ENCODE measurements at regions not wholly inside any gene's neighbourhood (a gene's known extent, or its start where the extent isn't known, plus 50 kb on each side); places are given as distances from the start of the nearest gene placed in this dataset.

DNA sequence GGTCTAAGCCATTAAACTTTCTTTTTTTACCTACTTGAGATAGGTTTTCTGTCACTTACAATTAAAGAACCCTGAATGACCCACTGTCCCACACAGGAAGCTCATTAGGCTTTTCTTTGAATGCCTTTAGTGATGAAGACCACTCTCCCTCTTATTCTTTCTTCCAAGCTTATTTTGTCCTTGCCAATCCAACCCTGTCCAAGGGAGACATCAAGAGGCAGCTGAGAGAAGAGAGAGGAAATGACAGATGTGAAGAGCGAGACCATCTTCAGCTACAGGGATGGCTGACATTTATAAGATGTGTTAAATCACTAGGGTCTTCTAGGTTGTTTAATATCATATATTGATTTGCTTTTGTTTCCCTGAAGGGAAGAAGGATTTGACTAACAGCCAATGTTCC lies 133.5 kb downstream of the FAM114A2 start:
- H3K79me2 ChIP-seq (ENCODE audit: control insufficient read depth, insufficient read depth, low read length), result no peaks in the 10 kb centered on the region
- H3K9me1 ChIP-seq (ENCODE audit: control insufficient read depth, extremely low read depth, insufficient read depth, low read length), result no peaks in the 10 kb centered on the region
- no peak overlapping the region for H3K4me2 ChIP-seq (ENCODE audit: control insufficient read depth, extremely low read depth, insufficient read depth, low read depth, low read length)
- H3K4me3 ChIP-seq (ENCODE audit: control insufficient read depth in 2 of 3, extremely low read depth in 1 of 3, insufficient read depth in 2 of 3, low read depth in 1 of 3, low read length in 3 of 3), result no peak overlapping the region
- H3K27me3 ChIP-seq (ENCODE audit: control insufficient read depth, extremely low read depth, insufficient read depth, low read length), result no peaks in the 10 kb centered on the region
- no peak for DNase-seq (ENCODE audit: low read depth, low spot score)
- H3K36me3 ChIP-seq (ENCODE audit: control insufficient read depth in 2 of 2, extremely low read depth in 1 of 2, insufficient read depth in 2 of 2, low read length in 2 of 2), result no peaks in the 10 kb centered on the region
- H3K27ac ChIP-seq (ENCODE audit: control insufficient read depth, insufficient read depth, low read length), result no peak overlapping the region
- no peaks in the 10 kb centered on the region for H3K9me3 ChIP-seq (ENCODE audit: control insufficient read depth, low read depth, low read length)
- no peak overlapping the region for H2AFZ ChIP-seq (ENCODE audit: control insufficient read depth, low read length)
- no peaks in the 10 kb centered on the region for H4K20me1 ChIP-seq (ENCODE audit: control insufficient read depth, extremely low read depth, insufficient read depth, low read length)
- no peak overlapping the region for H3K9ac ChIP-seq (ENCODE audit: control insufficient read depth, extremely low read depth, insufficient read depth, low read length)
- dilution Hi-C loops (cut with MboI; ENCODE audit: extremely low pct_ligation_motif_present, low sequenced_read_pairs), result no loop called here
- no peak for FAIRE-seq
- TF ChIP-seq, protein P1, sequence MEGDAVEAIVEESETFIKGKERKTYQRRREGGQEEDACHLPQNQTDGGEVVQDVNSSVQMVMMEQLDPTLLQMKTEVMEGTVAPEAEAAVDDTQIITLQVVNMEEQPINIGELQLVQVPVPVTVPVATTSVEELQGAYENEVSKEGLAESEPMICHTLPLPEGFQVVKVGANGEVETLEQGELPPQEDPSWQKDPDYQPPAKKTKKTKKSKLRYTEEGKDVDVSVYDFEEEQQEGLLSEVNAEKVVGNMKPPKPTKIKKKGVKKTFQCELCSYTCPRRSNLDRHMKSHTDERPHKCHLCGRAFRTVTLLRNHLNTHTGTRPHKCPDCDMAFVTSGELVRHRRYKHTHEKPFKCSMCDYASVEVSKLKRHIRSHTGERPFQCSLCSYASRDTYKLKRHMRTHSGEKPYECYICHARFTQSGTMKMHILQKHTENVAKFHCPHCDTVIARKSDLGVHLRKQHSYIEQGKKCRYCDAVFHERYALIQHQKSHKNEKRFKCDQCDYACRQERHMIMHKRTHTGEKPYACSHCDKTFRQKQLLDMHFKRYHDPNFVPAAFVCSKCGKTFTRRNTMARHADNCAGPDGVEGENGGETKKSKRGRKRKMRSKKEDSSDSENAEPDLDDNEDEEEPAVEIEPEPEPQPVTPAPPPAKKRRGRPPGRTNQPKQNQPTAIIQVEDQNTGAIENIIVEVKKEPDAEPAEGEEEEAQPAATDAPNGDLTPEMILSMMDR (optimal IDR thresholded peaks at IDR 0.05 in 1 of 3, IDR thresholded peaks at IDR 0.05 in 1 of 3, conservative IDR thresholded peaks at IDR 0.05 in 1 of 3; ENCODE audit: extremely low read depth in 1 of 3, insufficient read depth in 2 of 3, low read length in 3 of 3), result peak in 1 of 3 experiments; percentile 36
- TF ChIP-seq EZH2 (IDR thresholded peaks at IDR 0.05; ENCODE audit: low read length), result no peak
- peaks cover 11% of the 10 kb centered on the region for H3K4me1 ChIP-seq (ENCODE audit: control insufficient read depth, extremely low read depth, insufficient read depth, low read length)

DNA sequence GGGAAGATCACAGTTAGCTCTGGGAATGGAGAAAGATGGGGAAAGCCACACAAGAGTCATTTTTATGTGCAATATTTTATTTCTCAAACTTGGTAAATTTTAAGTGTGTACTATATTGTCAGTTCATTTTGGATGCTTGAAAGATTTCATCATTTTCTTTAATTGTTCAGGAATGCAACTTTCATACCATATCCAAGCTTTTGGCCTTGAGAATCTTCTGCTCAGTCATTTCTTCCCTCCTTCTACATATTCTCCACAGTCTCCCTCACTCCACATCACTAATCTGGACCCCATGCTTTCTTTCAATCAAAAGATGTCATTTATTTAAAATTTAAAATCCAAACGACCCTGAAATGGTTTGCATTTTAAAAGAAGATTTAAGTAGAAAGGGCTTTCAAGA lies 135.4 kb downstream of the FAM114A2 start:
- Histone ChIP-seq H3K36me3 (ENCODE audit: control insufficient read depth in 2 of 2, extremely low read depth in 1 of 2, insufficient read depth in 2 of 2, low read length in 2 of 2) (no peaks in the 10 kb centered on the region), H3K4me2 (ENCODE audit: control insufficient read depth, extremely low read depth, insufficient read depth, low read depth, low read length) (no peak overlapping the region), H3K79me2 (ENCODE audit: control insufficient read depth, insufficient read depth, low read length) (no peaks in the 10 kb centered on the region), H3K4me1 (ENCODE audit: control insufficient read depth, extremely low read depth, insufficient read depth, low read length) (peaks cover 14% of the 10 kb centered on the region), H4K20me1 (ENCODE audit: control insufficient read depth, extremely low read depth, insufficient read depth, low read length) (no peaks in the 10 kb centered on the region), H3K27ac (ENCODE audit: control insufficient read depth, insufficient read depth, low read length) (no peak overlapping the region), H3K9me3 (ENCODE audit: control insufficient read depth, low read depth, low read length) (no peaks in the 10 kb centered on the region), H3K27me3 (ENCODE audit: control insufficient read depth, extremely low read depth, insufficient read depth, low read length) (no peaks in the 10 kb centered on the region), H3K9me1 (ENCODE audit: control insufficient read depth, extremely low read depth, insufficient read depth, low read length) (no peaks in the 10 kb centered on the region), H3K9ac (ENCODE audit: control insufficient read depth, extremely low read depth, insufficient read depth, low read length) (no peak overlapping the region), H2AFZ (ENCODE audit: control insufficient read depth, low read length) (no peak overlapping the region), H3K4me3 (ENCODE audit: control insufficient read depth in 2 of 3, extremely low read depth in 1 of 3, insufficient read depth in 2 of 3, low read depth in 1 of 3, low read length in 3 of 3) (no peak overlapping the region)
- no peak for TF ChIP-seq EZH2 (IDR thresholded peaks at IDR 0.05; ENCODE audit: low read length)
- TF ChIP-seq, protein P1 (optimal IDR thresholded peaks at IDR 0.05 in 1 of 3, IDR thresholded peaks at IDR 0.05 in 1 of 3, conservative IDR thresholded peaks at IDR 0.05 in 1 of 3; ENCODE audit: extremely low read depth in 1 of 3, insufficient read depth in 2 of 3, low read length in 3 of 3), result no peak
- DNase-seq (ENCODE audit: low read depth, low spot score), result no peak
- FAIRE-seq, result no peak
- dilution Hi-C loops (cut with MboI; ENCODE audit: extremely low pct_ligation_motif_present, low sequenced_read_pairs), result no loop called here
